Ovary (tissue), 3 donors: ENCODE measurements at regions not wholly inside any gene's neighbourhood (a gene's known extent, or its start where the extent isn't known, plus 50 kb on each side); places are given as distances from the start of the nearest gene placed in this dataset.

ENCODE experiments used
- EP300 ChIP-seq: sonication (generic); formaldehyde crosslinking; IDR thresholded peaks from one replicate; pipeline ENCODE4 v1.6.1; 2017; ENCODE audit warnings: antibody characterized with exemption
- TF ChIP-seq, protein P1 (sequence below), 3 donors: fragments of 450-650 bp in 2 of 3; fragments of 200-600 bp in 1 of 3; IDR thresholded peaks; one replicate each; pipeline versions ENCODE4 v1.5.1 to v1.8.0; 2016 to 2022; ENCODE audit warnings: antibody characterized with exemption in 3 of 3, mild to moderate bottlenecking in 1 of 3
- donor health status: DM: no; HTN: no; CAD: no.

DNA sequence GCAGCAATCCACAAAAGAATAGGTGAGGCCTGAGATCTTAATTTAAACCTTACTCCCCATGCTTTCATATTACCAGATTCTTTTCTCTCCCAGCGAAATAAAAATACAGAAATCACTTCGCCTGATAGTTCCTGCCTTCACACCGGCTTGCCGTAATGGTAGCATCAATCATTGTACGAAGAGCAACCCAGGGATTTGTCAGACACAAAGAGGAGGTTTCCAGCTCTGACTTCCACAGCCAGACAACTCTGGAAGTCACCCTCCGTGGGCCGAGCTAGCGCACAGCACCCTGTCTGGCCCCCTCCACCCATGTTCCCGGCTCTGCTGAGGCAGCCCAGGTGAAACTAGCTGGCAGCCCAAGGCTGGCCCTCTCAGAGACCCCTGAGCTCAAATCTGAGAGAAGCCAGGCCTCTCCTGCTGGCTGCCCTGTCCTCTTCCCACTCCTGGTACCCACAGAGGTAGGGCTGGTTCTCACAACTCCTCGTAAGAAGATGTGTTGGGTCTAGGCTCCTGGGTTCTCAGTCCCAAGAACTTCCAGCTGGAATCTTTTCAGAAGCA, 156.9 kb upstream of the BNIP2 start:
- TF ChIP-seq, protein P1, sequence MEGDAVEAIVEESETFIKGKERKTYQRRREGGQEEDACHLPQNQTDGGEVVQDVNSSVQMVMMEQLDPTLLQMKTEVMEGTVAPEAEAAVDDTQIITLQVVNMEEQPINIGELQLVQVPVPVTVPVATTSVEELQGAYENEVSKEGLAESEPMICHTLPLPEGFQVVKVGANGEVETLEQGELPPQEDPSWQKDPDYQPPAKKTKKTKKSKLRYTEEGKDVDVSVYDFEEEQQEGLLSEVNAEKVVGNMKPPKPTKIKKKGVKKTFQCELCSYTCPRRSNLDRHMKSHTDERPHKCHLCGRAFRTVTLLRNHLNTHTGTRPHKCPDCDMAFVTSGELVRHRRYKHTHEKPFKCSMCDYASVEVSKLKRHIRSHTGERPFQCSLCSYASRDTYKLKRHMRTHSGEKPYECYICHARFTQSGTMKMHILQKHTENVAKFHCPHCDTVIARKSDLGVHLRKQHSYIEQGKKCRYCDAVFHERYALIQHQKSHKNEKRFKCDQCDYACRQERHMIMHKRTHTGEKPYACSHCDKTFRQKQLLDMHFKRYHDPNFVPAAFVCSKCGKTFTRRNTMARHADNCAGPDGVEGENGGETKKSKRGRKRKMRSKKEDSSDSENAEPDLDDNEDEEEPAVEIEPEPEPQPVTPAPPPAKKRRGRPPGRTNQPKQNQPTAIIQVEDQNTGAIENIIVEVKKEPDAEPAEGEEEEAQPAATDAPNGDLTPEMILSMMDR (IDR thresholded peaks at IDR 0.05), result no peak
- no peak for TF ChIP-seq EP300
